Adrenal gland (tissue), 5 donors: ENCODE measurements at regions not wholly inside any gene's neighbourhood (a gene's known extent, or its start where the extent isn't known, plus 50 kb on each side); places are given as distances from the start of the nearest gene placed in this dataset.

ENCODE experiments used
- CTCF ChIP-seq, 6 experiments: fragments of 450-650 bp in 4 of 6; fragments of 200-600 bp in 2 of 6; sonication (generic) in 1 of 6; IDR thresholded peaks; 1 replicate in 5 of 6; 2 replicates in 1 of 6; pipeline versions ENCODE4 v1.5.1 to v1.8.0; 2016 to 2021; ENCODE audit warnings: antibody characterized with exemption in 6 of 6, mild to moderate bottlenecking in 2 of 6, moderate library complexity in 1 of 6
- POLR2A ChIP-seq, 2 donors: fragments of 450-650 bp; IDR thresholded peaks; one replicate each; pipeline ENCODE4 v1.6.1; 2017; ENCODE audit warnings: antibody characterized with exemption in 2 of 2, mild to moderate bottlenecking in 2 of 2, moderate library complexity in 1 of 2
- donor health status: DM: no; HTN: no; CAD: no.

DNA sequence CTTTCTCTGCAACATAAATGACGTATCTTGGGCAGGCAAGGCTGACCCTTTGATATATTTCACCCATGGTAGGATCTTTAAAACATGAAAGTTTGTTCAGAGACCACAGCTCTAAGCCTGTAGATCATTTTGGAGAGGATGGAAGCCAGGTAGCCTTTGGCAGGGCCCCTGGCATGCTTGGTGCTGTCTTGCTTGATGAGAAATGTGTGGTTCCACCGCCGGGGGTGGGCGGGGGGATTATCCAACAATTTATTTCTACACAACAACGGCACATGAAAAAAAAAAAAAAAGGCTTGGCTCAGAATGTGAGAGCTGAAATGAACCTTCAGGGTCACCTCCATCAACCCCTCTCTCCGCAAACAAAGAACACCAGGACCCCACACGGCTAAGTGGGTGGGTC is 112.9 kb upstream of the MBNL2 start:
- no peak for TF ChIP-seq POLR2A (IDR thresholded peaks at IDR 0.05)
- TF ChIP-seq CTCF (IDR thresholded peaks at IDR 0.05), result no peak
